ENCODE measurements at regions not wholly inside any gene's neighbourhood (a gene's known extent, or its start where the extent isn't known, plus 50 kb on each side); places are given as distances from the start of the nearest gene placed in this dataset.

GRCh38 chr10:35707642-35708425, 65.7 kb upstream of the FZD8 start:
- no peak for DNase-seq

- no peak for DNase-seq
These were observed 64.9 kb upstream of the FZD8 start for GRCh38 chr10:35706959-35707358.

- DNase-seq, result no peak
These were observed 63.6 kb upstream of the FZD8 start for GRCh38 chr10:35705671-35706070.

GRCh38 chr10:35705051-35705450, 63.0 kb upstream of the FZD8 start:
- no peak for DNase-seq

- DNase-seq, result no peak
These were observed 62.3 kb upstream of the FZD8 start for GRCh38 chr10:35704401-35704800.

- no peak for DNase-seq
These were observed 58.4 kb upstream of the FZD8 start for GRCh38 chr10:35700487-35700882.

GRCh38 chr10:35699848-35700486, 57.9 kb upstream of the FZD8 start:
- no peak for DNase-seq

GRCh38 chr10:35696392-35697287, 54.5 kb upstream of the FZD8 start:
- DNase-seq, result no peak

GRCh38 chr10:35693800-35694199, 51.7 kb upstream of the FZD8 start:
- no peak for DNase-seq
